GM03348 (cell line): ENCODE measurements at regions not wholly inside any gene's neighbourhood (a gene's known extent, or its start where the extent isn't known, plus 50 kb on each side); places are given as distances from the start of the nearest gene placed in this dataset.

Experiments
- DNase-seq: peaks from one replicate; pipeline ENCODE4 v3.0.0; 2012; ENCODE audit warnings: low spot score

- no peak for DNase-seq
Measured at GRCh38 chr3:135310317-135310716, 515.3 kb downstream of the EPHB1 start.

DNA sequence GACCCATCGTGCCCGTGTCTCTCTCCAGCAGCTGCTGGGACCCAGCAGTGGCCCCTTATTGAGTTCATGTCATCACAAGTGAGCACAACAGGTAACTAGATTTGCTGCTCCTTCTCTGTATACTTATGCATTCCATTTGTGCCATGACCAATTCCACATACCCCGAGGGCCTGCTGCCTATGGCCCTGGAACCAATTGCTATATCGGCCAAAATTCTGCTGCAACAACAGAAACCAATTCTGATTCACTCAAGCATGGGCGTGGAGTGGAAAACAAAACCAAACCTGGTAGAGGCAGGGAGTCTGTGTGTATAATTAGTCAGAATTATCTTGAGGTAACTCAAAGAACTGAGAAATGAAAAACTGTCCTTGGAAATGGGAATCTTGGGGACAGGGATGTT is 516.6 kb downstream of the EPHB1 start:
- DNase-seq: no peak

DNA sequence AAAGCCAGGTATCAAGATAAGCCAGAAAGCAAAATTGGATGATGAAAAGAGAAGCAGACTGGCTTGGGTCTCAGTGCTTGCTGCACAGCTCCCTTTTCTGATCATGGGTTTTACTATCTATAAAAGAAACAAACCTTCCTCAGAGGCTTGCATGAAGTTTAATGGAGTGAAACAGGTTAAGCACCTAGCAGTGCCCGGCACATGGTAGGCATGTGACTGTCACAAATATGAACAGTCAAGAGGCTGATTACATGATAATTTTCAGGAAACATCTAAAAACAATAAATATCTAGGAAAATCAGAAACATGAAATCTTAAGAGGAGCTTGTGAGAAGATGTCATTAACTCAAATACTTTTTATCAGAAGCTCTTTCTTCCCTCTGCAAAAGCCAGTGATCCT is 519.2 kb downstream of the EPHB1 start:
- no peak for DNase-seq

- no peak for DNase-seq
Measured at GRCh38 chr3:135324301-135324700, 529.2 kb downstream of the EPHB1 start.

- DNase-seq: no peak
Measured at GRCh38 chr3:135325096-135325495, 530.0 kb downstream of the EPHB1 start.

GRCh38 chr3:135325726-135326235 is 530.7 kb downstream of the EPHB1 start:
- no peak for DNase-seq

- DNase-seq: no peak
Measured at GRCh38 chr3:135326851-135327250, 531.8 kb downstream of the EPHB1 start.

- no peak for DNase-seq
Measured at GRCh38 chr3:135328036-135328435, 533.0 kb downstream of the EPHB1 start.

GRCh38 chr3:135329479-135329878 is 534.4 kb downstream of the EPHB1 start:
- DNase-seq: no peak

DNA sequence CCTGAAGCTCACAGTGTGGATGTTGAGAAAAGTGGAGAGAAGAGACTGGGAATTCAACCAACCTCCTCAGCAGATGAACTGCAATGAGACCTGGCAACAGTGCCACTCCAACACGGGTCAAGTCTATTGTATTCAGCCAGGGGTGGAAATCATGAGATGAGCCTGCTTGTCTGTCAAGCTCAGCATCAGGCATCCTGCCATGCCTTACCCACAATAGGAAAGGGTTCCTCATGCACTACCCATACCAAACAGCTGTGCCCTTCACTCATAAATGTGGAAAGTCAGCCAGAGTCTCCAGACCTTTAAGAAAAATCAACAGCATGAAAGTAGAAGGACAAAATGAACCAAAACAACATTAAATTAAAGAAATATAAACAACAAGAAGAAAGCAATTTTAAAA is 542.1 kb downstream of the EPHB1 start:
- no peak for DNase-seq

DNA sequence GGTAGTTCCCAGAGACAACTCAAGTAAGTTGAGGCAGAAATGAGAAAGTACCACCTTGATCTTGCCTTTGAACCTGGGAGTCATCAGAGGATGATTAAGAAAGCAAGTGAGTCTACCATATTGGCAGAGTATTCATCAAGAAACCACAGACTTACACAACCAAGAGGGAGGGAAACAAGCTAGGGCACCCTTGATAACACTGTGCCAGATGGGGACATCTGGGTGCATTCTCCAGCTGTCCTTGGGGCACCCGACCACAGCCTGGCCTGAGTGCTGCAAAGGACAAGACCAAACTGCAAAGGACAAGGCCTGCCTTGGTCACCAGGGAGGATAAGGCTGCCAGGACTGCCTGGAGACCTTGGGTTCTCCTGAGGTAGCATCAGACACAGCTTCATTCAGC is 553.6 kb downstream of the EPHB1 start:
- no peak for DNase-seq

GRCh38 chr3:135349254-135349948 is 554.3 kb downstream of the EPHB1 start:
- DNase-seq: no peak

DNA sequence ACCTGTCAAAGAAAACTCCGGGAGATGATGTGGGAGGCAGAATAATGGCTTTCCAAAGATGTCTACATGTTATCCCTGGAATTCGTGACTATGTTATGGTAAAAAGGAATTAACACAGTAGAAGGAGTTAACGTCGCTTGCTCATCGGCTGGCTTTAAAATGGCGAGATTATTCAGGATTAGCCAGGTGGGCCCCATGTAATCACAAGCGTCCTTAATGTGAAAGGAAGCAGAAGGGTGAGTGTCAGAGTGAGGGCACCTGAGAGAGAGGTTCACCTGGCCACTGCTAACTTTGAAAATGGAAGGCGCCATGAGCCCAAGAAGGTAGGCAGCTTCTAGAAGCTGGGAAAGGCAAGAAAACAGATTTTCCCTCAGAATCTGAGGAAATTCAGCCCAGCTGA is 557.2 kb downstream of the EPHB1 start:
- no peak for DNase-seq

DNA sequence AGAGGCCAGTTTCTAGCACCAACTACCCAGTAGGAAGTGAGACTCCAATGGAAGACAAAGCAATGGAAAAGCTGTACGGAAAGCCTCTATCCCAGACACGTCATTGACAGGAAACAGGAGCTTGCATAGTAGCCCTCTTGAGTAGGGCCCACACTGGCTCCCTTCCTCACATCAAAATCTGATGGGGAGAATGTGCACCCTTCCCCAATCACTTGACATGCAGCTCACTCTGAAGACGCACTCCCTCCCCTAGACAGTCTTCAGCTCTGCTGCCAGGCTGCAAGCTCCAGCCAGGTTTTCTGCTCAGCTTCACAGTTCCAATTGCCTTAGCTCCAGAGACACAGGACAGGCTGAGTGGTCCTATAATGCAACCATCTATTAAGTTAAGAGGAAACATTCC is 567.8 kb downstream of the EPHB1 start:
- no peak for DNase-seq

GRCh38 chr3:135364676-135365075 is 569.6 kb downstream of the EPHB1 start:
- DNase-seq: no peak

DNA sequence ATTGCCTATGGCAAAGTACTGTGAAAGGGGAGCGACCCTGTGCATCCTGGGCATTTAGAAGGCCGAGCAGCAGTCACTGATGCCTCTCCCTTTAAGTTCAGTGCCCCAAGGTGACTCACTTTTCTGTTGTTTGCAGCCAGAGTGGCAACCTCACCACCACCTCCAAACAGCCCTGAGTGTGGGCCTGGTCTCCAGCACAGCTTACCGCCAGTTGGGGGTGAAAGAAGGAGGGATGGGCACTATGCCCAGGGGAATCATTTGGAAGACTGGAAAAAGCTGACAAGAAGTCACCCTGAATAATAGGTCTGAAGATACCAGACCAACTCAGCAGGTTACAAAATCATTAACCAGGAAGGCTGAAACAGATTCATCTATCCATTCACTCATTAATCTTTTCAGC is 571.8 kb downstream of the EPHB1 start:
- DNase-seq: no peak

GRCh38 chr3:135368316-135368715 is 573.3 kb downstream of the EPHB1 start:
- DNase-seq: no peak

DNA sequence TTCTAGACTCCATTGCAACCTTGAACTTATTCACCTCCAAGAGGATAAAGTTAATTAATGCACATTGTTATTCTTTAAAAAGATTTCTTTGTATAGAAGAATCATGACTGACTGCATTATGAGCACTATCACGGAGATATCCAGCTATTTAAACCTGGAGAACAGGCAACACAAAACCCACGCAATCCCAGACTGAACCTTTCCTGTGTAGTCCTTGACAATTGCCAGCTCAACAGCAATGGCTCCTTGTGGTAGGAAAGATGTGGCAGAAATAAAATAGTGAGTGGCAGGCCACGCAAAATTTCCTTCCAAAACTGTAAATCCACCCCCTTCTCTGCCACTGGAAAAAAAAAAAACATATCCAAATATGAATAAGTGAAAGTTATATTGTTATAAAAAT is 573.7 kb downstream of the EPHB1 start:
- DNase-seq: no peak

DNA sequence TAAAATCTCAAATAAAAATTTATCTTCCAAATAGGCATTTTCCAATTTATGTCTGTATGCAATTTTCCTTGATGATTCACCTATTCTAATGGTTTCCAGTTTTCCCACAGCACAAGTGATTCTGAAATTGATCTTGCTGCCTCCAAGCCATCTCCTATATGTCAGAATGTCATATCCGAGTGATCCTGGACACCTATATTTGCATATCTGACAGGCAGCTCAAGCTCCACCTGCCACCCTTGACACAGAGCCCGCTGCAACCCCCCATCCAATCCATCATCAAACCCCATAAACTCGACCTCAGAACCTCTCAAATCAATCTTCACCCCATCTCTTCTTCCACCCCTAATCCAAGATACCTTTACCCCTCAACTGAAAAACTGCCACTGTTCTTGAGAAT is 579.5 kb downstream of the EPHB1 start:
- no peak for DNase-seq

- DNase-seq: no peak
Measured at GRCh38 chr3:135382188-135382587, 583.3 kb upstream of the PPP2R3A start.

DNA sequence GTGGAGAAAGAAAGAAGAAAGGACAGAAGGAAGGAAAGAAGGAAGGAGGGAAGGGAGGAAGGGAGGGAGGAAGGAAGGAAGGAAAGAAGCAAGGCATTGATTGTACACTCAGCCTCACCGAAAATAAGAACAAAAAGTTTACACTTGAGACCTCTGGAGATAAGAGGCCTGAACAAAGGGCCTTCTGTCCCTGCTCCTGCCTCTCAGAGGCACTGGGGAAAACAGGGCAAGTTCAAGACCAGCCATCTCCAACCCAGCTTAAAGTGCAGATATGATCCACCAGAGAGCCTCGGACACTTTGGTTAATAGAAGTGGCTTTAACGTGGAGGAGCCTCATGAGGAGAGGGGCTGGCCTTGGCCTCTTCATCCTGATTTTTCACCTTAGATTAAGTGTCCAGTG is 582.9 kb upstream of the PPP2R3A start:
- no peak for DNase-seq

- no peak for DNase-seq
Measured at GRCh38 chr3:135383301-135383700, 582.2 kb upstream of the PPP2R3A start.

GRCh38 chr3:135392151-135392550 is 573.4 kb upstream of the PPP2R3A start:
- no peak for DNase-seq

DNA sequence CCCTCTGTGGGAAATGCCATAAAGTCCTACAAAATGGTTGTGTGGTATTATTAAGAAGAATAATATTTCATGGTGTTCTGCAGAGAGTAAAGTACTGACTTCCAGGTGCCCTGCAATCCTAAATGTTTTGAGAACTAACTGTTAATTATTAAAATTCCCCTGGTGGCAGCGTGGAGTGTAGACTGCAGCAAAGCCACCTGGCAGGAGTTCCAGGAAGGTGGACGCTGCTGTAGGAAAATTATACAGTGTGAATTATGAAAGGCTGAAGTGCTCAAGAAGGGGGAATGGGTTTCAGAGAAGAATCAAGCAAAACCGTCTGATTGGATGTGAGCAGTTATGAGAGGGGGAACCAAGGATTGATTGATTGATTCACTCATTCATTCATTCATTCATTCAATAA is 572.4 kb upstream of the PPP2R3A start:
- no peak for DNase-seq
